DND-41 (cell line): ENCODE measurements at regions not wholly inside any gene's neighbourhood (a gene's known extent, or its start where the extent isn't known, plus 50 kb on each side); places are given as distances from the start of the nearest gene placed in this dataset.
A peak's percentile ranks its signal among the peaks of the same experiment; 100 is the strongest.

ENCODE experiments used
- CTCF ChIP-seq: IDR thresholded peaks from 2 replicates; pipeline ENCODE4 v1.5.1; 2012; ENCODE audit warnings: borderline replicate concordance, low read length, moderate library complexity, mild to moderate bottlenecking; ENCODE audit not compliant: poor library complexity, severe bottlenecking; ENCODE audit errors: extremely low read depth
- EZH2 ChIP-seq: IDR thresholded peaks from 3 replicates; pipeline ENCODE4 v1.6.1; 2012; ENCODE audit warnings: borderline replicate concordance, low read depth, mild to moderate bottlenecking, moderate library complexity, low read length, inconsistent platforms; ENCODE audit not compliant: severe bottlenecking

- TF ChIP-seq CTCF (peak; percentile 87), EZH2 (no peak)
Observed at GRCh38 chr1:55375617-55376258, 160.6 kb upstream of the USP24 start.
